ENCODE measurements at regions not wholly inside any gene's neighbourhood (a gene's known extent, or its start where the extent isn't known, plus 50 kb on each side); places are given as distances from the start of the nearest gene placed in this dataset.

- Histone ChIP-seq H3K36me3 (no peaks in the 10 kb centered on the region), H3K27ac (no peak overlapping the region), H3K27me3 (no peaks in the 10 kb centered on the region), H3K4me1 (peaks cover 0 to 8% of the 10 kb centered on the region in 2 donors), H3K4me3 (replicated peaks in 1 of 3) (no peak overlapping the region), H3K9me3 (no peaks in the 10 kb centered on the region)
- intact Hi-C loops (cut with DNase I): no loop called here
- 87 to 92% methylated on average over 2 to 4 of the region's 4 CpGs for WGBS, 2 donors
- no peak for DNase-seq
- TF ChIP-seq CTCF (IDR thresholded peaks at IDR 0.05) (no peak), POLR2A (IDR thresholded peaks at IDR 0.05) (no peak)
These were observed 505.3 kb downstream of the HAPSTR1 start for GRCh38 chr16:9596788-9597187.

GRCh38 chr16:9597967-9598730 is 506.7 kb downstream of the HAPSTR1 start:
- Histone ChIP-seq H3K27me3 (no peaks in the 10 kb centered on the region), H3K36me3 (no peaks in the 10 kb centered on the region), H3K4me3 (replicated peaks in 1 of 3) (no peak overlapping the region), H3K27ac (no peak overlapping the region), H3K9me3 (no peaks in the 10 kb centered on the region), H3K4me1 (peaks cover 0 to 8% of the 10 kb centered on the region in 2 donors)
- intact Hi-C loops (cut with DNase I): no loop called here
- DNase-seq: no peak
- TF ChIP-seq CTCF (IDR thresholded peaks at IDR 0.05) (no peak), POLR2A (IDR thresholded peaks at IDR 0.05) (no peak)
- WGBS, 2 donors: 80 to 86% methylated on average over 9 of the region's 9 CpGs

- Histone ChIP-seq H3K4me3 (replicated peaks in 1 of 3) (no peak overlapping the region), H3K27ac (no peak overlapping the region), H3K9me3 (no peaks in the 10 kb centered on the region), H3K36me3 (no peaks in the 10 kb centered on the region), H3K27me3 (no peaks in the 10 kb centered on the region), H3K4me1 (peaks cover 0 to 8% of the 10 kb centered on the region in 2 donors)
- DNase-seq: no peak
- intact Hi-C loops (cut with DNase I): no loop called here
- TF ChIP-seq POLR2A (IDR thresholded peaks at IDR 0.05): no peak
- no peak for TF ChIP-seq CTCF (IDR thresholded peaks at IDR 0.05)
- 86 to 87% methylated on average over 3 of the region's 3 CpGs for WGBS, 2 donors
These were observed 507.3 kb downstream of the HAPSTR1 start for GRCh38 chr16:9598731-9599083.

- intact Hi-C loops (cut with DNase I): no loop called here
- H3K36me3 ChIP-seq: no peaks in the 10 kb centered on the region
- H3K27ac ChIP-seq: peak overlapping the region in 1 of 3 donors; percentile 24
- no peaks in the 10 kb centered on the region for H3K27me3 ChIP-seq
- WGBS, 2 donors: 73 to 80% methylated on average over 8 of the region's 8 CpGs
- no peak overlapping the region for H3K4me3 ChIP-seq (replicated peaks in 1 of 3)
- peak; percentile 53 to 73 for DNase-seq
- TF ChIP-seq POLR2A (IDR thresholded peaks at IDR 0.05) (no peak), CTCF (IDR thresholded peaks at IDR 0.05) (no peak)
- no peaks in the 10 kb centered on the region for H3K9me3 ChIP-seq
- peaks cover 0 to 8% of the 10 kb centered on the region in 2 donors for H3K4me1 ChIP-seq
These were observed 508.1 kb downstream of the HAPSTR1 start for GRCh38 chr16:9599415-9600120.

GRCh38 chr16:9602189-9602588 is 510.7 kb downstream of the HAPSTR1 start:
- DNase-seq: no peak
- H3K27ac ChIP-seq: no peak overlapping the region
- intact Hi-C loops (cut with DNase I): no loop called here
- no peak overlapping the region for H3K4me3 ChIP-seq (replicated peaks in 1 of 3)
- H3K9me3 ChIP-seq: no peaks in the 10 kb centered on the region
- H3K27me3 ChIP-seq: no peaks in the 10 kb centered on the region
- WGBS, 2 donors: 77 to 80% methylated on average over 4 of the region's 4 CpGs
- peaks cover 0 to 8% of the 10 kb centered on the region in 2 donors for H3K4me1 ChIP-seq
- H3K36me3 ChIP-seq: no peaks in the 10 kb centered on the region
- TF ChIP-seq POLR2A (IDR thresholded peaks at IDR 0.05) (no peak), CTCF (IDR thresholded peaks at IDR 0.05) (no peak)

Measured in thyroid gland (tissue), 4 donors.